Panc1 (cell line): ENCODE measurements at regions not wholly inside any gene's neighbourhood (a gene's known extent, or its start where the extent isn't known, plus 50 kb on each side); places are given as distances from the start of the nearest gene placed in this dataset.

Source experiments
- ATAC-seq: fragments of 200-7000 bp; cut with Tn5 transposase; 2 replicates; pipeline ENCODE4 v1.9.1; 2020; ENCODE audit warnings: mild to moderate bottlenecking, moderate library complexity
- BruUV-seq: library from RNA; stranded (reverse); fragments of 400-500 nt; replicated peaks from 2 replicates; lab custom pipeline; 2021; lab: Mats Ljungman, UMichigan
- CTCF ChIA-PET: fragments of 300-600 bp; sonication (Branson Sonifier 250); formaldehyde crosslinking; loops from one replicate; lab custom pipeline; 2022; ENCODE audit warnings: antibody characterized with exemption; lab: Charles Lee
- POLR2A ChIA-PET: fragments of 300-600 bp; sonication (Branson Sonifier 250); formaldehyde crosslinking; loops from one replicate; lab custom pipeline; 2022; ENCODE audit warnings: antibody characterized with exemption; lab: Charles Lee
- DNase-seq: peaks from one replicate; pipeline ENCODE4 v3.0.0-alpha.2; 2010; ENCODE audit warnings: low read depth, low spot score
- H3K27ac ChIP-seq: 2 replicates; pipeline ENCODE4 v1.5.1; 2011; ENCODE audit warnings: mild to moderate bottlenecking, low read length, inconsistent platforms
- H3K27me3 ChIP-seq: fragments of 200-500 bp; sonication (Bioruptor generic); 2 replicates; pipeline ENCODE4 v1.6.0; 2014; ENCODE audit warnings: low read length, inconsistent platforms; ENCODE audit not compliant: control insufficient read depth, insufficient read depth
- H3K36me3 ChIP-seq: fragments of 200-500 bp; sonication (Bioruptor generic); 2 replicates; pipeline ENCODE4 v1.5.1; 2014; ENCODE audit warnings: inconsistent platforms, mild to moderate bottlenecking, low read length, moderate library complexity; ENCODE audit not compliant: control insufficient read depth, insufficient read depth
- H3K4me1 ChIP-seq: 2 replicates; pipeline ENCODE4 v1.5.1; 2011; ENCODE audit warnings: inconsistent platforms, mild to moderate bottlenecking, low read length, moderate library complexity; ENCODE audit not compliant: control insufficient read depth, insufficient read depth
- H3K4me3 ChIP-seq, 2 experiments: 2 replicates each; pipeline ENCODE4 v1.5.1; 2011 to 2012; ENCODE audit warnings: low read depth in 2 of 2, low read length in 2 of 2, mild to moderate bottlenecking in 2 of 2, inconsistent platforms in 1 of 2, moderate library complexity in 1 of 2
- H3K9me3 ChIP-seq: fragments of 200-500 bp; sonication (Bioruptor generic); 2 replicates; pipeline ENCODE4 v1.5.1; 2014; ENCODE audit warnings: low read depth, mild to moderate bottlenecking, inconsistent platforms, low read length, moderate library complexity; ENCODE audit not compliant: control insufficient read depth, insufficient read depth
- CTCF ChIP-seq: fragments of 450-650 bp; IDR thresholded peaks from 2 replicates; pipeline ENCODE4 v1.5.1; 2017; ENCODE audit warnings: mild to moderate bottlenecking
- POLR2AphosphoS5 ChIP-seq: IDR thresholded peaks from 2 replicates; pipeline ENCODE4 v1.6.1; 2012; ENCODE audit warnings: mild to moderate bottlenecking, low read depth, low read length, moderate library complexity
- REST ChIP-seq, 2 experiments: IDR thresholded peaks; 2 replicates each; pipeline ENCODE4 v1.6.1; 2011 to 2012; ENCODE audit warnings: low read depth in 2 of 2, control low read depth in 1 of 2, low read length in 1 of 2, mild to moderate bottlenecking in 1 of 2, moderate library complexity in 1 of 2; ENCODE audit not compliant: insufficient read depth in 1 of 2
- SIN3A ChIP-seq: IDR thresholded peaks from 2 replicates; pipeline ENCODE4 v1.6.1; 2012; ENCODE audit warnings: low read depth, mild to moderate bottlenecking, low read length, moderate library complexity, borderline replicate concordance; ENCODE audit not compliant: insufficient read depth
- TCF7L2 ChIP-seq: IDR thresholded peaks from 2 replicates; pipeline ENCODE4 v1.6.1; 2011; ENCODE audit warnings: mild to moderate bottlenecking, low read depth, low read length, inconsistent platforms
- in situ Hi-C: cut with HindIII; loops from 2 replicates; pipeline ENCODE4 v1.10.0; 2016; ENCODE audit warnings: low sequenced_read_pairs, low pct_unique_long_range_greater_than_20kb
- intact Hi-C: fragments of 100-400 bp; cut with micrococcal nuclease; formaldehyde crosslinking; loops from one replicate; pipeline ENCODE4 v1.10.0; 2022; ENCODE audit not compliant: unreplicated experiment

DNA sequence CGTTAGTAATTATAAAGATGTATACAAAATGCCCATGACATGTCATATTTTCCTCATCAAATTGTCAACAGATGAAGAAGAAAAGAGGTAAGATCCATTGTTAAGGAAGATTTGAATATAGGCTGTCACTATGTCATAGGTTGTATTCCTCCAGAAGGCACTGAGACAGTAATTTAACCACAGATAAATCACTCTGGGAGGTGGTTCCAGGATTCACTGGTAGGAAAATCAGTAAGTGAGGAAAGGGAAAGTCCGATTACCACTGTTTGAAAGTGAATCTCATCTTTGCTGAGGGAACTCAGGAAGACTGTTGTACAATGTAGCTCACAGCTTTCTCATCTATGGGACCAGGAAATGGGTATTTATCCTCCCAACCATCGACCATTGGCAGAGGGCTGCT is 152.8 kb upstream of the TMEFF2 start:
- in situ Hi-C loops: no loop called here
- Histone ChIP-seq H3K36me3 (no peaks in the 10 kb centered on the region), H3K9me3 (no peaks in the 10 kb centered on the region), H3K4me1 (no peaks in the 10 kb centered on the region), H3K27me3 (no peaks in the 10 kb centered on the region), H3K27ac (no peak overlapping the region), H3K4me3 (no peak overlapping the region)
- TF ChIP-seq POLR2AphosphoS5 (no peak), TCF7L2 (no peak), SIN3A (no peak), CTCF (no peak)
- ATAC-seq (no peak), DNase-seq (no peak)
- BruUV-seq: no TSS peak
- intact Hi-C loops: no loop called here
- POLR2A ChIA-PET: no interaction called here
- CTCF ChIA-PET: no interaction called here

DNA sequence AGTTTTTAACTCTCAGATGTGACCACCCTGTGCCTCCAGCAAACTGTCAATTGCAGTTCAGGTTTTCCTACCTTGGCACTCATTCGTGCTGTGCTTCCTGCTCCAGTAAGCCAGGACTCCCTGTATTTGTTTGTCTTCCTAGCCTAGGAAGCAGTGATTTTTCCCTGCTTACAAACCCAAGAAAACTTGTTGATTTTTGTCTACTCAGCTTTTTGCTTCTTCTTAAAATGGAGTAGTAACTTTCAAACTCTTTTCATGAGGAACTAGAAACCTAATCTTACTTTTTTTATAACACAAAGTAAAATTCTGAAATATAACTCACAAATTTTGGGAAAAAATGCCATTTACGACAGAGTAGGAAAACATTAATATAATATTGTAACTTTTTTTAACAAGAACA is 150.6 kb upstream of the TMEFF2 start:
- no TSS peak for BruUV-seq
- no peak for TF ChIP-seq POLR2AphosphoS5
- no peak for TF ChIP-seq SIN3A
- no peak for TF ChIP-seq CTCF
- no peak for TF ChIP-seq TCF7L2
- no peak for TF ChIP-seq REST (IDR thresholded peaks at IDR 0.05; ENCODE audit: insufficient read depth in 1 of 2, low read depth in 2 of 2, low read length in 1 of 2)
- no peaks in the 10 kb centered on the region for H3K4me1 ChIP-seq
- ATAC-seq (no peak), DNase-seq (no peak)
- no peaks in the 10 kb centered on the region for H3K9me3 ChIP-seq
- intact Hi-C loops (no loop called here), in situ Hi-C loops (no loop called here)
- CTCF ChIA-PET: no interaction called here
- H3K27ac ChIP-seq: no peak overlapping the region
- no peaks in the 10 kb centered on the region for H3K36me3 ChIP-seq
- H3K27me3 ChIP-seq: no peaks in the 10 kb centered on the region
- no peak overlapping the region for H3K4me3 ChIP-seq
- POLR2A ChIA-PET: no interaction called here
